Natural killer cell treated with Interleukin-12 subunit alpha and Interleukin-12 subunit beta and Interleukin-15 and Interleukin-18, amount 100 ng/mL, for 72 hours (primary cell): ENCODE measurements at regions not wholly inside any gene's neighbourhood (a gene's known extent, or its start where the extent isn't known, plus 50 kb on each side); places are given as distances from the start of the nearest gene placed in this dataset.

Source experiments
- ATAC-seq, 2 donors: fragments of 150-1000 bp; cut with Tn5 transposase in 1 of 2; sonication (Bioruptor Pico), chemical (Tn5 transposase) in 1 of 2; 2 replicates each; pipeline ENCODE4 v1.10.0; 2021
- DNase-seq: peaks from one replicate; pipeline ENCODE4 v3.0.0; 2022; ENCODE audit warnings: low spot score
- H3K27ac Mint-ChIP-seq, 2 donors: 1 replicate in 1 of 2; 2 replicates in 1 of 2; pipeline ENCODE4 v1.8.0; 2022; ENCODE audit warnings: mixed read lengths in 2 of 2, mild to moderate bottlenecking in 1 of 2, moderate library complexity in 1 of 2
- H3K27me3 Mint-ChIP-seq, 2 donors: 1 replicate in 1 of 2; 2 replicates in 1 of 2; pipeline ENCODE4 v1.8.0; 2022; ENCODE audit warnings: mixed read lengths in 2 of 2
- H3K36me3 Mint-ChIP-seq: one replicate; pipeline ENCODE4 v1.8.0; 2022; ENCODE audit warnings: mixed read lengths
- H3K4me1 Mint-ChIP-seq, 2 donors: 1 replicate in 1 of 2; 2 replicates in 1 of 2; pipeline ENCODE4 v1.8.0; 2022; ENCODE audit warnings: low read depth in 2 of 2, mixed read lengths in 2 of 2, mild to moderate bottlenecking in 1 of 2
- H3K4me3 Mint-ChIP-seq: one replicate; pipeline ENCODE4 v1.8.0; 2022; ENCODE audit warnings: mixed read lengths
- H3K9me3 Mint-ChIP-seq: 2 replicates; pipeline ENCODE4 v1.8.0; 2022; ENCODE audit warnings: mixed read lengths

DNA sequence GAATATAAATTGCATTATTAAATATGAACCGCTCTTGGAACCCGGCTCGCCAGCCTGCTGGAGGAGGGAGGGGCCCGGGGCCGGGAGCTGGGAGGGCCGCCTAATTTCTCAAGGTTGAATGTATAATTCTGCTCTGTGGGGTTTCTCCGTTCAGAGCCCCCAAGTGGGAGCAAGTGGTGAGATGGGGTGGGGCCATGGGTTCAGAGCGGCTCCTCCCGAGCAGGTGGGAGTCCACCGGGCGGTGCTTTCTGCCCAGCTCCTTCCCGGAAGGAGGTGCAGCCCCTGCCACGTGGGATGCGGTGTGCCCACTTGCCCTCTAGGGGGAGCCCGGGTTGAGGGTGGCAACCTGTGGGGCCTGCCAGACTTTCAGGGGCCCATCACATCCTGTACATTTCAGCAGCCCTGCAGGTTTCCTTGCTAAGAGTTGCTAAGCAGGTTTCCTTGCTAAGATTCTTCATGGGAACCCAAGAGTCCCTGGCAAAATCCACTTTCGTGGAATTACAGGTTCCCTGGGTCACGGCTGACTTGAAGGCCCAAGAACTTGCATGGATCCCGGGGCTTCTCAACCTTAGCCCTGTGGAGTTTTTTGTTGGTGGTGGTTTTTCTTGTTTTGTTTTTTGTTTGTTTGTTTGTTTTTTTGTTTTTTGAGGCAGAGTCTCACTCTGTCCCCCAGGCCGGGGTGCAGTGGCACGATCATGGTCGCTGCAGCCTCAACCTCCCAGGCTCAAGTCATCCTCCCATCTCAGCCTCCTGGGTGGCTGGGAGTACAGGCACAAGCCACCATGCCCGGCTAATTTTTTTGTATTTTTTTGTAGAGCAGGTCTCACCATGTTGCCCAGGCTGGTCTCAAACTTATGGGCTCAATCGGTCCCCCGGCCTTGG, 196.7 kb upstream of the GSE1 start:
- Mint-ChIP-seq H3K4me1 (peaks cover 3 to 5% of the 10 kb centered on the region in 2 donors), H3K27ac (no peak overlapping the region), H3K9me3 (no peaks in the 10 kb centered on the region), H3K27me3 (peaks cover 0 to 3% of the 10 kb centered on the region in 2 donors), H3K36me3 (no peaks in the 10 kb centered on the region), H3K4me3 (no peak overlapping the region)
- DNase-seq (peak; percentile 81), ATAC-seq (peak; percentile 77 to 82)

DNA sequence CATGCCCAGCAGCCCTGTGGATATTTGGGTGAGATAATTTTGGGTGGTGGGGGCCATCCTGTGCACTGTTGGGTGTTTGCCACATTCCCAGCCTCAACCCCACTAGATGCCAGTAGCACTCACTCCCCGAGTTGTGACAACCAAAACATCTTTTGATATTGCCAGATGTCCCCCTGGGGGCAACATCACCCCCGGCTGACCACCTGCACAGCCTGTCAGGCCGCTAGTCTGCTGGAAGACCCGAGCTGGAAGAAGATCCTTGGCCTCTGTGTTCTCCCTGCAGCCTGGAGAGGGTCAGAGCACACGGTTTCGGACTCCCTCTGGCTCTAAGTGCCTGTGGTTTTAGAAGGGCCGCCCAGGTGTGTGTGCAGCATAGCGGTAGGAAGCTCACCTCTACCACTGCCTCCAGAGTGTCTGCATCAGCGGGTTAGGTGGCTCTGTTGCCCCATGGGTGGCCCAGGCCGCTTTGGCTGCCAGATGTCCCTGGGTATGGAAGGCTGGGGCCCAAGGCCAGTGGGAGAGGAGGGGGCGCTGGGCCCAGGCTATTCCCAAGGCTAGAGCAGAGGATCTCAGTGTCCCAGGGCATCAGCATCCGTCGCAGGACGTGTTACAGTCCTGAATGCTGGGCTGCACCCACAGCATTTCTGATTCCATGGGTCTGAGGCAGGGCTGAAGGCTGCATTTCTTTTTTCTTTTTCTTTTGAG, 195.8 kb upstream of the GSE1 start:
- H3K27ac Mint-ChIP-seq, result no peak overlapping the region
- peaks cover 0 to 3% of the 10 kb centered on the region in 2 donors for H3K27me3 Mint-ChIP-seq
- peaks cover 3 to 5% of the 10 kb centered on the region in 2 donors for H3K4me1 Mint-ChIP-seq
- DNase-seq (peak; percentile 42), ATAC-seq (no peak)
- H3K4me3 Mint-ChIP-seq, result no peak overlapping the region
- no peaks in the 10 kb centered on the region for H3K9me3 Mint-ChIP-seq
- no peaks in the 10 kb centered on the region for H3K36me3 Mint-ChIP-seq

DNA sequence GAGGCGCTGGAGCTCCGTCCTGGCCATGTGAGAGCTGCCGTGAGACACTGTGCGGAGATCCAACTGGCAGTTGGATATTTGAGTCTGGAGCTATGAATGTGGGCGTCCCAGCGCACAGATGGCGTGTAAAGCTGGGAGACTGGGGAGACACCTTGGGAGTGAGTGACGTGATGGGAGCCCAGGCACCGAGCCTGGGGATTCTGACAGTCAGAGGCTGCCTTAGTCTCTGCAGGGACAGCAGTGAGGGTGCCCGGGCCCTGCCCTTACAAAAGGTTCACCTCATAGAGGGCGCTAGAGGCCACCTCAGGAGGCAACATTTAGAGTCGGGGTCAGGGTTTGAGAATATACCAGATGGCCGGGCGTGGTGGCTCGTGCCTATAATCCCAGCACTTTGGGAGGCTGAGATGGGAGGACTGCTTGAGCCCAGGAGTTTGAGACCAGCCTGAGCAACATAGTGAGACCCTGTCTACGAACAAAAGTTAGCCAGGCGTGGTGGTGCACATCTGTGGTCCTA, 194.1 kb upstream of the GSE1 start:
- Mint-ChIP-seq H3K27me3 (peaks cover 0 to 3% of the 10 kb centered on the region in 2 donors), H3K4me1 (peaks cover 3 to 5% of the 10 kb centered on the region in 2 donors), H3K36me3 (no peaks in the 10 kb centered on the region), H3K27ac (no peak overlapping the region), H3K9me3 (no peaks in the 10 kb centered on the region), H3K4me3 (no peak overlapping the region)
- peak; percentile 28 for DNase-seq
- ATAC-seq, result no peak

DNA sequence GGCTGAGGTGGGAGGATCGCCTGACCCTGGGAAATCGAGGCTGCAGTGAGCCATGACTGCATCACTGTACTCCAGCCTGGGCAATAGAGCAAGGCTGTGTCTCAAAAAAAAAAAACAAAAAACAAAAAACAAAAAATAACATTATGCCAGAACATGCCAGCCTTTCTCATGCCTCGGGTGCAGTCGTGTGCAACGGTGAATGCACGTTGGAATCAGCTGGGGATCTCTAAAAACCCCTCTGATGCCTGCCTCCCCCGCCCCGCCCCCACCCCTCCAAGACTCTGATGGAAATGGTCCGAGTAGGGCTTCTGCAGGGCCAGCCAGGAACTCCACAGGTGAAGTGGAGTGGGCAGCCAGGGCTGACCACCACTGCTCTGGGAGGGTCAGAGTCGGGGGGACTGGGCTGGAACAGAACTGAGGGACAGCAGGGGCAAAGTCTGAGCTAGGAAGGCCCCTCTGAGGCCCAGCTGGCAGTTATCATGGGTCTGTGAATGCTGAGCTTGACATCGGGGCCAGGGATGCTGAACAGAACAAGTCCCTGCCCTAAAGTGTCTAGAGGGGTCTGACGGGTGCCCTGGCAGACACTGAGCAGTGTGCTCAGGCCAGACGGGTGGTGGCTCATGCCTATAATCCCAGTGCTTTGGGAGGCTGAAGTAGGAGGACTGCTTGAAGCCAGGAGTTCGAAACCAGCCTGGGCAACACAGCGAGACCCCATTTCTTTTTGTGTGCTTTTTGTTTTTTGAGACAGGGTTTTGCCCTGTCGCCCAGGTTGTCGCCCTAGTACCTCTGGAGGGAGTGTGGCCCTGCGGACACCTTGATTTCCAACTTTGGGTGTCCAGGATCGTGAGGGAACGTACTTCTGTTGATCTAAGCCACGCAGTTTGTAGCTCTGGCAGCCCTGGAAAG, 193.4 kb upstream of the GSE1 start:
- Mint-ChIP-seq H3K36me3 (no peaks in the 10 kb centered on the region), H3K4me3 (no peak overlapping the region), H3K27me3 (peaks cover 0 to 3% of the 10 kb centered on the region in 2 donors), H3K27ac (no peak overlapping the region), H3K9me3 (no peaks in the 10 kb centered on the region), H3K4me1 (peaks cover 3 to 5% of the 10 kb centered on the region in 2 donors)
- ATAC-seq (no peak), DNase-seq (no peak)

DNA sequence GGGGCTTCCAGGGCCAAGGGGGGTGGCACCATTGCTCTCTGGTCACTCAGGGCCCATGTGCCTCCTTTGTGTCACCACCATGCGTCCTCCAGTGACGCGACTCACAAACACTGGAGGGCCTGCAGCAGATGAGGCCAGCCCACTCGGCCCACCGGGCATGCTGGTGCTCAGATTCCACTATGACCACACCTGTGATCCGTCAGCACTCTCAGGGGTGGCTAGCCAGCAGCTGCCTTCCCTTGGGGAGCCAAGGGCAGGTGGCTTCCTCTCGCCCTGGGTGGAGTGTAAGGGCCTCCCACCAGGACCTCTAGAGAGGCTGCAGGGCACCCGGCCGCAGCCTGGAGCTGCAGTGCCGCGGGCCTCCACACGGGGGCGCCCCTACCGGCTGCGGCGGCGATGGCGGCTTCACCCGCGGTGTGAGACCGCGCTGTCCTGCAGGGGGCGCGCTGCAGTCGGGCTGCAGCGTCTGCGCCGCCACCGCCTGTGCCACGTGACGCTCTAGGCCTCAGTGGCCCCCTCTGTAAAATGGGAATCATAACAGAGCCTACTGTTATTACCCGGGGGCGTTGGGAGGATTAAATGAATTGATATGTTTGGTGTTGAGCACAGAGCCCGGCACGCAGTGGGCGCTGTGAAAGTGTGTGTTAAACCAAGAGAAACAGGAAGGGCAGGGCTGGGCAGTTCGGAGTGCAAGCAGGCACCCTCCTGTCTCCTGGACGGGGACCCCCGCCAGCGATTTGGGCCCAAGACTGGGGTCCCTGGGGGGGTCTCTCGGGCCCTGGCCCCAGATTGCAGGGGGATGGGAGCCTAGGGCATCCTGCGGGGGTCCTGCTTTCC, 192.4 kb upstream of the GSE1 start:
- Mint-ChIP-seq H3K9me3 (no peaks in the 10 kb centered on the region), H3K4me3 (no peak overlapping the region), H3K27me3 (peaks cover under 1 to 4% of the 10 kb centered on the region in 2 donors), H3K4me1 (peaks cover 3 to 5% of the 10 kb centered on the region in 2 donors), H3K27ac (no peak overlapping the region), H3K36me3 (no peaks in the 10 kb centered on the region)
- ATAC-seq, result peak; percentile 81 to 82
- DNase-seq, result peak; percentile 76

DNA sequence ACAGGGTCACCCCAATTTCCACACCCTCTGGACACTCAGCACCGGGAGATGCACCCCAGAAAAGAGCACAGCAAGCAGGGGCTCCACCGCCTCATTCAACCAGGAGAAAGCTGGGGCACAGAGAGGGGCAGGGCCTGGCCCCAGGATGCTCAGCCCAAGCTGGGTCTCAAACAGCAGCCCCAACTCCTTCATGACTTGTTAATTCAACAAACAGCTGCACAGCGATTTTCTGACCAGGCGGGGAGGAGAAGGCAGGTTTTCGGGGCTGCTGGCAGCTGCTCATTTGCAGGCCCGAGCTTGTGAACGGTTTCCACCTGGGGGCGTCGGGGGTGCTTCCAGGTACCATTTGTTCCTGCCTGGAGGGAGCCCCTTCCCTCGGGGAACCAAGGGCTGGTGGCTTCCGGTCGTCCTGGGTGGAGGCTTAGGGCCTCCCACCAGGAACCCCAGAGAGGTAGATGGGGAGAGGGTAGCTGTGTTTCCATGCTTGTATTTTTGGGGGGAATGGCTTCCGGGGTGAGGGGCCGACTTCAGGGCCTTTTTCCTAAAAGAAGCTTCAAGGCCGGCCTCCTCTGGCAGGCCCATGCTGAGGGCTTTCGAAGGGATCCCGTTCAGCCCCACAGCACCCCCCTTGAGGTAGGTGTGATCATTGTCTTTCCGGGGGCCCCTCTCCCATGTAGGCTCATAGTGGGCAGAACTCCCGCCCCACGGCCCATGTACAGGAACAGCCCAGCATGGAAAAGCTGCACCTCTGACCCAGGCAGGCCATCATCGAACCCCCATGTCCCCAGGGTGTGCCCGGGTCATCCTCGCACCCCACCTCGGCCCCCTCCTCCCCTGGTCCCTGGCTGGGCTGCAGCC, 191.6 kb upstream of the GSE1 start:
- no peak for ATAC-seq
- no peak overlapping the region for H3K27ac Mint-ChIP-seq
- no peaks in the 10 kb centered on the region for H3K36me3 Mint-ChIP-seq

DNA sequence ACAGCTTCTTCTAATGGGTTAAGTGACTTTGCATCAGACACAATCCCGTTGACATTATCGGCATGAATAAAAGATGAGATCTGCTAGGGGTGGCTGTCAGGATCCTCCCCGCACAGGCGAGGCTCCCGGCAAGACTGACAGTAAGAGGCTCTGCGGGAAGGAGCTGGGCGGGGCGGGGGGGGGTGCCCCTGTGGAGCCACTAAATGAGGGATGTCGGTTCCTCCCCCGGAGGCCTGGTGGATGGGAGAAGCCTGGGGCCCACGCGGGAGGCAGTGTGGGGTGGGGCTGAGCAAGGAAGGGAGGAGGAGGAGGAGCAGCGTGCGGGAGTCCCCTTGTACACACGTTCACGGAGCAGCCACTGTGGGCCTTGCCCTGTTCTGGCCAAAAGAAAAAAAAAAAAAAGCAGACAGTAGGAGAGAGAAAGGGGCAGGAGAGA, 190.9 kb upstream of the GSE1 start:
- Mint-ChIP-seq H3K9me3 (no peaks in the 10 kb centered on the region), H3K27me3 (peaks cover 9 to 12% of the 10 kb centered on the region in 2 donors), H3K27ac (no peak overlapping the region)

More for the DNA sequence above, 191.6 kb upstream of the GSE1 start:
- H3K27me3 Mint-ChIP-seq, result peaks cover 9% of the 10 kb centered on the region in 2 donors
- no peak for DNase-seq
- H3K4me1 Mint-ChIP-seq, result peaks cover 3 to 5% of the 10 kb centered on the region in 2 donors
- H3K9me3 Mint-ChIP-seq, result no peaks in the 10 kb centered on the region
- H3K4me3 Mint-ChIP-seq, result no peak overlapping the region

DNA sequence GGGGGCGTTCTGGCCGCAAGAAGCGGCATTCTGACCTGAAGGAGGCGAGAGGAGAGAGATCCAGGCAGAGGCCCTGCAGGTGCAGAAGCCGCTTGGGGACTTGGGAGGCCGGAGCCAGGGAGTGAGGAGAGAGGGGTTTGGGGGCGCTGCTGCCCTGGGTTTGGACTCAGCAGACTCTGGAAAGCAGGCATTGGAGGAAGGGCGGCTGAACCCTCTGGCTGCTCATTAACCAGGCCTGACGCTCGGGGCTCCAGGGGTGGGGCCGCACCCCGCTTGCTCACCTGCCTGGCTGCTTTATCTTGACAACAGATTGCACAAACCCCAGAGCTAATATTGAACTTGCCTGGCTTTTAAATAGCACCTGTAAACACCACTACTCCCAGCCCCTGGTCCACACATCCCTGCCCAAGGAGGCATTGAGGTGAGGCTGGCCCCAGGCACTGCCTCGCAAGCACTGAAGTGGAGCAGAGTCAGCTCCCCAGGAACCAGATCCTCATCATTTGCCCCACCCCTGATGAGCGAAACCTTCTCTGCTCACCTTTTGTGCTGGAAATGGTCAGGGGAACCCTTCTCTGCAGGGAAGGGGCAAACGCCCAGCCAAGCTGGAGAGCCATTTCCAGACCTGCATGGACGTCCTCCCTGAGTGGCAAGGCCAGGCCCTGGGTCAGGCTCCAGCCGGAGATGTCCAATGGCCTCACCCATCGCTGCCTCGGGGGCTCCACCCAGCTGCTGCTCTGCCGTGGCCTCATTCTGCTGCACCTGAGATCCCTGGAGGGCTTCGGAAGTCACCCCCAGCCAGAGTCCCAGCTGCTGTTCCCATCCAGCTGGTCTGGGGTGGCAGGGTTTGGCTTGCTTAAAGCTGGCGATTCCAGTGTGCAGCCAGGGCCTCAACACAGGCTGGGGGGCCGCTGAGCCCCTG, 190.2 kb upstream of the GSE1 start:
- H3K27ac Mint-ChIP-seq, result no peak overlapping the region

More for the DNA sequence above, 190.9 kb upstream of the GSE1 start:
- H3K36me3 Mint-ChIP-seq, result no peaks in the 10 kb centered on the region
- H3K4me3 Mint-ChIP-seq, result no peak overlapping the region
- DNase-seq (no peak), ATAC-seq (no peak)
- H3K4me1 Mint-ChIP-seq, result peaks cover 3 to 5% of the 10 kb centered on the region in 2 donors

DNA sequence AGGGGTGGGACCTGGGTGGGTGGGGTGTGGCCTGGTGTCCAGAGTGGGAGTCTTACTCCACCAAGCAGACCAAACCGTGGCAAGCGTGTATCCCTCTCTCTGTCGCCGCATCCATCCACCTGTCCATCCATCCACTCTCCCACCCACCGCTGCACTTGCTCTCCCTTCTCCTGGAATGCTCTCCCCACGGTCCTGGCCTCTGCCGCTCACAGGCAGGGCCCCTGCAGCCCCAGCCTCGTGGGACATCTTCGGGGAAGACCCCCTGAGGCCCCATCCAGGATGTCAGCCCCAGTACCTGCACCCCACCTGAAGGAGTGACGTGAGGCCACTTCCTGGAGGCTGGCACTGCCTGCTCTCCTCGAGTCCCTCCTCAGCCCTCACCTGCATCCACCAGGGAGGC, 189.5 kb upstream of the GSE1 start:
- Mint-ChIP-seq H3K27me3 (peaks cover 7 to 12% of the 10 kb centered on the region in 2 donors), H3K36me3 (no peaks in the 10 kb centered on the region), H3K9me3 (no peaks in the 10 kb centered on the region), H3K27ac (no peak overlapping the region), H3K4me3 (no peak overlapping the region), H3K4me1 (peaks cover 3 to 5% of the 10 kb centered on the region in 2 donors)
- ATAC-seq (no peak), DNase-seq (no peak)

More for the DNA sequence above, 190.2 kb upstream of the GSE1 start:
- H3K9me3 Mint-ChIP-seq, result no peaks in the 10 kb centered on the region
- no peak overlapping the region for H3K4me3 Mint-ChIP-seq
- peaks cover 3 to 5% of the 10 kb centered on the region in 2 donors for H3K4me1 Mint-ChIP-seq
- DNase-seq (peak; percentile 49), ATAC-seq (no peak)
- no peaks in the 10 kb centered on the region for H3K36me3 Mint-ChIP-seq
- H3K27me3 Mint-ChIP-seq, result peaks cover 9 to 12% of the 10 kb centered on the region in 2 donors

DNA sequence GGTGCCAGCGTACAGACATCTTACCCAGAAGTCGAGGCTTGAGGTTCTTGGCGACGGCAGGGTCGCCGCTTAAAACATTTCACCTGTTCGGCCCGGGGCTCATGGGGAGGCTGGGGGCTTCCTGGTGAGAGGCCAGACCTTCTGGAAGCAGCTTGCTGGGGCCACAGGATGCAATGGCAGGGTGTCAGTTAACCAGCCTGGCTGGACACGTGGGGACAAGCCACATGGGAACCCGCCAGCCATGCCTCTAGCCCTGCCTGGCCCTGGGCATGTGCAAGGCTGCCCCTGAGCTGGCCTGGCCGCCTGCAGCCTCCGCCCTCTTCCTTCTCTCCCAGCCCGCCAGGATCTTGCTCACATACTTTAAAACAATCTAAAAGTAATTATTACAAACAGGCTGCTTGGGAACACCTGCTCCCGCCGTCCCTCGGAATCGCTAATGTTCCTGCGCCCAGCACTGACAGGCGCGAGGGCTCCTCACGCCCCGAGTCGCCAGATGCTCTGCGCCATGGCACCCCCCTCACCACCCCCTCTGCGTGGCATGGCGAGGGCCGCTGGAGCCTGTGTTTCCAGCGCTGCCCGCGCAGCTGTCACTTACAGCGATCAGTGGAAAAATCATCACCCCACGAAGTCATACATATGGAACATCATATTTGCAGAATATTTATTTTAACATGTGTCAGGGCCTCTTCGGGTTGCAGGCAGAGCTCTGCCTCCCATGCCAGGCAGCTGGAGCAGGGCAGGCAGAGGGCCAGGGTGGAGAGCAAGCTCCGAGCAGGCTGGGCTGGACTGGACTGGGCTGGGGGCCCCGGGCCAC, 188.7 kb upstream of the GSE1 start:
- peak; percentile 41 for DNase-seq

More for the DNA sequence above, 188.7 kb upstream of the GSE1 start:
- no peak overlapping the region for H3K27ac Mint-ChIP-seq
- H3K4me1 Mint-ChIP-seq, result peaks cover 3 to 5% of the 10 kb centered on the region in 2 donors
- H3K4me3 Mint-ChIP-seq, result no peak overlapping the region
- H3K36me3 Mint-ChIP-seq, result no peaks in the 10 kb centered on the region
- peaks cover 6 to 12% of the 10 kb centered on the region in 2 donors for H3K27me3 Mint-ChIP-seq
- no peaks in the 10 kb centered on the region for H3K9me3 Mint-ChIP-seq
- ATAC-seq, result peak in 1 of 2 donors; percentile 10
